MM.1S (cell line): ENCODE measurements at regions not wholly inside any gene's neighbourhood (a gene's known extent, or its start where the extent isn't known, plus 50 kb on each side); places are given as distances from the start of the nearest gene placed in this dataset.

Experiments
- DNase-seq: peaks from one replicate; pipeline ENCODE4 v3.0.0-alpha.2; 2015
- H2AFZ ChIP-seq: fragments of 300-600 bp; sonication (generic); 2 replicates; pipeline ENCODE4 v1.6.0; 2016; ENCODE audit warnings: antibody characterized with exemption, low read length
- H3F3A ChIP-seq: fragments of 300-600 bp; sonication (generic); 2 replicates; pipeline ENCODE4 v1.6.1; 2016; ENCODE audit warnings: mild to moderate bottlenecking, antibody characterized with exemption, low read length, moderate library complexity, mixed read lengths; ENCODE audit not compliant: insufficient read depth
- H3K27ac ChIP-seq: fragments of 300-600 bp; sonication (generic); 2 replicates; pipeline ENCODE4 v1.5.1; 2016; ENCODE audit warnings: mild to moderate bottlenecking, low read length
- H3K27me3 ChIP-seq: fragments of 300-600 bp; sonication (generic); replicated peaks from 2 replicates; pipeline ENCODE4 v1.6.0; 2016; ENCODE audit warnings: low read length; ENCODE audit not compliant: insufficient read depth
- H3K36me3 ChIP-seq: fragments of 300-600 bp; sonication (generic); replicated peaks from 2 replicates; pipeline ENCODE4 v1.6.1; 2016; ENCODE audit warnings: mild to moderate bottlenecking, low read length, mixed read lengths; ENCODE audit not compliant: insufficient read depth
- H3K4me1 ChIP-seq: fragments of 300-600 bp; sonication (generic); 2 replicates; pipeline ENCODE4 v1.6.1; 2016; ENCODE audit warnings: low read length, mixed read lengths
- H3K4me2 ChIP-seq: fragments of 300-600 bp; sonication (generic); 2 replicates; pipeline ENCODE4 v1.6.0; 2016; ENCODE audit warnings: low read depth, low read length
- H3K4me3 ChIP-seq: fragments of 300-600 bp; sonication (generic); 2 replicates; pipeline ENCODE4 v1.5.1; 2016; ENCODE audit warnings: low read length, mixed read lengths
- H3K79me2 ChIP-seq: fragments of 300-600 bp; sonication (generic); 2 replicates; pipeline ENCODE4 v1.6.1; 2016; ENCODE audit warnings: mixed run types, low read length, mixed read lengths
- H3K9ac ChIP-seq: fragments of 300-600 bp; sonication (generic); 2 replicates; pipeline ENCODE4 v1.6.1; 2016; ENCODE audit warnings: low read length, mixed read lengths
- H3K9me2 ChIP-seq: fragments of 300-600 bp; sonication (generic); replicated peaks from 2 replicates; pipeline ENCODE4 v1.6.1; 2016; ENCODE audit warnings: mild to moderate bottlenecking, low read length, mixed read lengths; ENCODE audit not compliant: insufficient read depth
- H3K9me3 ChIP-seq: fragments of 300-600 bp; sonication (generic); replicated peaks from 2 replicates; pipeline ENCODE4 v1.6.1; 2016; ENCODE audit warnings: mild to moderate bottlenecking, low read length, mixed read lengths; ENCODE audit not compliant: insufficient read depth
- H4K20me1 ChIP-seq: fragments of 300-600 bp; sonication (generic); 2 replicates; pipeline ENCODE4 v1.6.1; 2016; ENCODE audit warnings: mild to moderate bottlenecking, low read length, moderate library complexity, mixed read lengths; ENCODE audit not compliant: insufficient read depth
- CTCF ChIP-seq: fragments of 300-600 bp; sonication (generic); IDR thresholded peaks from 2 replicates; pipeline ENCODE4 v1.5.1; 2016; ENCODE audit warnings: antibody characterized with exemption, low read length, mixed read lengths
- EZH2 ChIP-seq: fragments of 300-600 bp; sonication (generic); optimal IDR thresholded peaks from 2 replicates; pipeline ENCODE3; 2017; ENCODE audit warnings: low read depth, mild to moderate bottlenecking, antibody characterized with exemption, low read length, mixed read lengths
- EZH2phosphoT487 ChIP-seq: fragments of 300-600 bp; sonication (generic); IDR thresholded peaks from 2 replicates; pipeline ENCODE4 v1.6.1; 2018; ENCODE audit warnings: antibody characterized with exemption, low read length

- no peak overlapping the region for H3K4me3 ChIP-seq
- TF ChIP-seq CTCF (no peak), EZH2phosphoT487 (no peak), EZH2 (no peak)
- no peaks in the 10 kb centered on the region for H4K20me1 ChIP-seq
- H3F3A ChIP-seq, result no peaks in the 10 kb centered on the region
- H2AFZ ChIP-seq, result no peak overlapping the region
- no peaks in the 10 kb centered on the region for H3K27me3 ChIP-seq
- no peaks in the 10 kb centered on the region for H3K9me3 ChIP-seq
- no peak overlapping the region for H3K27ac ChIP-seq
- no peaks in the 10 kb centered on the region for H3K36me3 ChIP-seq
- H3K79me2 ChIP-seq, result no peaks in the 10 kb centered on the region
- DNase-seq, result no peak
- no peaks in the 10 kb centered on the region for H3K9me2 ChIP-seq
- no peak overlapping the region for H3K4me2 ChIP-seq
- H3K9ac ChIP-seq, result no peak overlapping the region
- H3K4me1 ChIP-seq, result no peaks in the 10 kb centered on the region
These were observed 130.7 kb downstream of the DLL1 start for GRCh38 chr6:170160031-170160627.

- Histone ChIP-seq H3K36me3 (no peaks in the 10 kb centered on the region), H3K4me2 (no peak overlapping the region), H3K9me2 (no peaks in the 10 kb centered on the region), H2AFZ (no peak overlapping the region), H3K4me1 (no peaks in the 10 kb centered on the region), H3K4me3 (no peak overlapping the region), H3K9ac (no peak overlapping the region), H3K27me3 (no peaks in the 10 kb centered on the region), H3K27ac (no peak overlapping the region), H3K79me2 (no peaks in the 10 kb centered on the region), H3K9me3 (no peaks in the 10 kb centered on the region), H3F3A (no peaks in the 10 kb centered on the region), H4K20me1 (no peaks in the 10 kb centered on the region)
- DNase-seq, result no peak
- TF ChIP-seq CTCF, result no peak
- no peak for TF ChIP-seq EZH2phosphoT487
- no peak for TF ChIP-seq EZH2
These were observed 131.6 kb downstream of the DLL1 start for GRCh38 chr6:170159022-170159965.

GRCh38 chr6:170158296-170159021, 132.4 kb downstream of the DLL1 start:
- Histone ChIP-seq H3K27me3 (no peaks in the 10 kb centered on the region), H3F3A (no peaks in the 10 kb centered on the region), H3K36me3 (no peaks in the 10 kb centered on the region), H3K4me1 (no peaks in the 10 kb centered on the region), H3K4me3 (no peak overlapping the region), H3K27ac (no peak overlapping the region), H3K9me3 (no peaks in the 10 kb centered on the region), H3K4me2 (no peak overlapping the region), H3K9ac (no peak overlapping the region), H3K9me2 (no peaks in the 10 kb centered on the region), H3K79me2 (no peaks in the 10 kb centered on the region), H2AFZ (no peak overlapping the region), H4K20me1 (no peaks in the 10 kb centered on the region)
- TF ChIP-seq EZH2phosphoT487, result no peak
- TF ChIP-seq CTCF, result no peak
- no peak for TF ChIP-seq EZH2
- DNase-seq, result no peak
